ENCODE measurements at regions not wholly inside any gene's neighbourhood (a gene's known extent, or its start where the extent isn't known, plus 50 kb on each side); places are given as distances from the start of the nearest gene placed in this dataset.

DNA sequence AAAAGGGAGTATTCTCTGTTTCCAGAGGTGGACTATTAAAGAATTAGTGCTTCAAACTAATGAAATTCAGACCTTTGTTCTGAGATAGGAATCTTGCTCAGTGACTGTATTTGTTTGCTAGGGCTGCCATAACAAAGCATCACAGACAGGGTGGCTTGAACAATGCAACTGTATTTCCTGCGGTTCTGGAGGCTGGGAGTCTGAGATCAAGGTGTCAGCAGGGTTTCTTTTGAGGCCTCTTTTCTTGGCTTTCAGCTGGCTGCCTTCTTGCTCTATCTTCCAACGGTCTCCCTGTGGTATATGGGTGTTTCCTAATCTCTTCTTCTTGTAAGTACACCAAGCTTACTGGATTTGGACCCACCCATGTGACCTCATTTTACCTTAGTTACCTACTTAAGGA is 264.6 kb upstream of the PROX1 start:
- Histone ChIP-seq H3K4me1 (ENCODE audit: insufficient read depth, low read length) (no peaks in the 10 kb centered on the region), H3K9ac (ENCODE audit: low read depth, low read length) (no peak overlapping the region), H3K36me3 (ENCODE audit: insufficient read depth, low read length) (no peaks in the 10 kb centered on the region), H3K9me3 (ENCODE audit: control insufficient read depth, insufficient read depth, low read length) (no peaks in the 10 kb centered on the region)

DNA sequence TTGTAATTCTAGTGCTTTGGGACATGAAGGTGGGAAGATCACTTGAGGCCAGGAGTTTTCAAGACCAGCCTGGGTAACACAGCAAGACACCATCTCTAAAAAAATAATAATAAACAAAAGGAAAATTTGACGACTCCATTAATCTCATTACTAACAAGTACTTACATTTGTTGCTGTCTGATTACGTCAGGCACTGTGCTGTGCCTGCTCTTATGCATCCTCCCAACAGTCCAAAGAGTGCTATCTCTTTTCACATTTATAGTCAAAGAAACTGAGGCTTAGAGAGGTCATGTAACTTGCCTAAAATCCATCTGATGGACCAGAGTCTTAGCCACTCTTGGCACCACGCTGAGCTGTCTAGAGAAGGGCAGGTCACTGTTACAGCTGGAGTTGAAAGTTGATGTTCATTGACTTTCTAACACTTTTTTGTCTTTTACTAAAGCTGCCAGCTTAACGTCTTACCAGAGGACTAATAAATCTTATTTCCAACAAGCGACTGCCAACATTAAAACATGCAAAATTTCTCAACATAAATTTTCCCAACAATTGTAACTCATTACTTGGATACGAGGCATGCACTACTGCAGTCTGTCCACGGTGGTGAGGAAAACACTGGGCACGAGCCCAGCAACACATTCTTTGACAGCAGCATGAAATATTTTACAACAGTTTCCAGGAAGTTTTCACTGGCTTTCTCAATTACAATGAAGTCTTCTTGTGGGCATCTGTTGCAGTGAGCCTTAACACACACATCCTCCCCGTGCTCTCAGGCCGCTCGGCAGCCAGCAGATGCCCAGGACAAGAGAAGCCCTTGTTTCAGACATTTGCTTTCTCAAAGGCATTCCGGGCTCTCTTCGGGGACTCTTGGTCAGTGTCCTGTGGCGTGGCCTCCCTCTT is 262.9 kb upstream of the PROX1 start:
- Histone ChIP-seq H3K4me1 (ENCODE audit: insufficient read depth, low read length) (no peaks in the 10 kb centered on the region), H3K9ac (ENCODE audit: low read depth, low read length) (no peak overlapping the region), H3K36me3 (ENCODE audit: insufficient read depth, low read length) (no peaks in the 10 kb centered on the region), H3K9me3 (ENCODE audit: control insufficient read depth, insufficient read depth, low read length) (no peaks in the 10 kb centered on the region)

DNA sequence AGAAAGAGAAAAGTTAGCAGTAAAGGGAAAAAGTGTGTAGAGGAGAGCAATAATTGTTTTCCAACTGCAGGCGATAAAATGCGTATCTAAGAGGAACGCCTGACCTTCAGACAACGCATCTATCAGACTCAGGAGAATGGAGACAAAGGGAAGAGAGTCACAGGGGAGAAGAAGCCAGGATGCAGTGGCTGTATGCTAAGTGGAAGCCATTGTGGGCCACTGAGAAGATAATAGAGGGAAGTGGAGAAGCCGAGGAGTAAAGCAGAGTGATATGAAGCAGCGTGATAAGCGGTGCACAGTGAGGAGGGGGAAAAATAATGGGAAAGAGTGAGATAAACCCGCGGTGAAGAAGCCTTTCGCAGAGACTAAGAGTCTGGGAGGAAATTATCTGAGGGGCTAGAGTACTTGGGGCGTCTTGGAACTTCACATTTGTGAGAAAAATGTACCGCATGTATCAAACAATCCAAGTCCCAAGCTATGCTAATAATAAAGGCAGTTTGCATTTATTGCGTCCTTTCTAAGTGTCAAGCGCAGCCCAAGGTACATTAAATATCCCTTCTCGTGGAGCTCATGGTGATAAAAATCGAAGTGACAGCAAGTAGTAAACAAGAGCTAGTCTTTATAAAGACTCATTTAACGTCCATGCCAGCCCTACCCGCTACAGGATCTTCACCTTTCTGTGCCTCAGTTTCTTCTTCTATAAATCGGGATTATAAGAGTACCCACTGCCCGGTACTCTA is 259.8 kb upstream of the PROX1 start:
- no peaks in the 10 kb centered on the region for H3K36me3 ChIP-seq (ENCODE audit: insufficient read depth, low read length)
- no peaks in the 10 kb centered on the region for H3K4me1 ChIP-seq (ENCODE audit: insufficient read depth, low read length)
- no peaks in the 10 kb centered on the region for H3K9me3 ChIP-seq (ENCODE audit: control insufficient read depth, insufficient read depth, low read length)
- no peak overlapping the region for H3K9ac ChIP-seq (ENCODE audit: low read depth, low read length)

DNA sequence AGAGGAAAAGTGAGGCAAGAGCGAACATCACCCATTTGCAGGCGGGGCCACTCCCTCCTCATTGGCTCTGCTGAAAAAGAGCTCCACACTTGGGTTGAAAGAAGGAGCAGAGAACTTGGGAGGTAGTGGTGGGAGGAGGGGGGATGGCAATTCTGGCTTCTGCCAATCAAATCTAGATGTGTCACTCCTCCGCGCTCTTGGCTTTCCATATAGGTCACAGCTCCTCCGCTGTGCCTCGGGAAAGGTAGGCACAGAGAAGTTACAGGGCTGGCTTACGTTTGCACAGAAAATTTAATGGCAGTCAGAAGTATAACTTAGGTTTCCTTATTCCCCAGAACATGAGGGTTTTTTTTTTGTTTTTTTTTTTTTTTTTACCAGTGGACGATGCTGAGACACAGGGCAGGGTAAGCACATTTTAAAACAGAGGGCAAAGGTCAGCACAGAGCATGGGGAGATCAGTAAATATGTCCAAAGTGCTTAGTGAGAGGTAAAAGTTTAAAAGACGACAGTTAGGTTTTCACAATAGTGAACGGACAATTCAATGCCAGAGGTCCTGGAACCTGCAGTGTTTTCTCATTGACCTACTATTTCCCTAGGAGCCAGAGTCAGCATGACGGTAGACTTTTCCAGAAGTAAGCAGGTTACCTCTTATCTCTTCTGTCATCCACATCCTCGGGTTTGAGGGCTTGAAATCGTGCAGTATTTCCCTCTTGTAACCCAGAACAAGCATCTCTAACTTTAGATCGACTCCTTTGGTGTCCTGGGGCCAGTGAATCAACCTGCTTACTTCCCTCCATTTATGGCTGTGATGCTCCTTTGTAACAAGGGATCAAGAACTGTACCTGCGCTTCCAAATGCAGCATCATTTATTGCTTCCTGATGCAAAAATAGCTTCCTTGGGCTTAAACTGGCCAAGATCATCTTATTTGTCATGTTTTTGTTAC is 258.9 kb upstream of the PROX1 start:
- Histone ChIP-seq H3K36me3 (ENCODE audit: insufficient read depth, low read length) (no peaks in the 10 kb centered on the region), H3K4me1 (ENCODE audit: insufficient read depth, low read length) (no peaks in the 10 kb centered on the region), H3K9ac (ENCODE audit: low read depth, low read length) (no peak overlapping the region), H3K9me3 (ENCODE audit: control insufficient read depth, insufficient read depth, low read length) (no peaks in the 10 kb centered on the region)

DNA sequence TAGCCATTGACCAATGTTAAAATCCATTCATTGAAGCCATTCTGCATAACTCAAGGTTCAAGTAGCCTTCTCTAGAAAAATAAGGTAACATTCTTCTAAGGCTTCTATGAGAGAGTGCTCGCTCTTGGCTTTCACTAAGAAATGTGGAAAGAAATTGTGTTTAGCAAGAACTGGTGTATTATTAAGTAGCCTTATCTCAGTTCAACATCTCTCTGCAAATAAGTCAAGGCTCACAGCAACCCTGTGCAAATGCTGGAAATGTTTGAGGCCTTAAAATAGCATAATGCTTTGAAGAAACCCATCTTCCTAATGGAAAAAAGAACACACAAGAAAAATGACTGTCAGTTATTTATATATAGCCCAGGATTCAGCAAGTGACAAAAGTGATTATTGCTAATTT is 254.1 kb upstream of the PROX1 start:
- no peaks in the 10 kb centered on the region for H3K9me3 ChIP-seq (ENCODE audit: control insufficient read depth, insufficient read depth, low read length)
- no peak overlapping the region for H3K9ac ChIP-seq (ENCODE audit: low read depth, low read length)
- H3K36me3 ChIP-seq (ENCODE audit: insufficient read depth, low read length): no peaks in the 10 kb centered on the region
- H3K4me1 ChIP-seq (ENCODE audit: insufficient read depth, low read length): no peaks in the 10 kb centered on the region

DNA sequence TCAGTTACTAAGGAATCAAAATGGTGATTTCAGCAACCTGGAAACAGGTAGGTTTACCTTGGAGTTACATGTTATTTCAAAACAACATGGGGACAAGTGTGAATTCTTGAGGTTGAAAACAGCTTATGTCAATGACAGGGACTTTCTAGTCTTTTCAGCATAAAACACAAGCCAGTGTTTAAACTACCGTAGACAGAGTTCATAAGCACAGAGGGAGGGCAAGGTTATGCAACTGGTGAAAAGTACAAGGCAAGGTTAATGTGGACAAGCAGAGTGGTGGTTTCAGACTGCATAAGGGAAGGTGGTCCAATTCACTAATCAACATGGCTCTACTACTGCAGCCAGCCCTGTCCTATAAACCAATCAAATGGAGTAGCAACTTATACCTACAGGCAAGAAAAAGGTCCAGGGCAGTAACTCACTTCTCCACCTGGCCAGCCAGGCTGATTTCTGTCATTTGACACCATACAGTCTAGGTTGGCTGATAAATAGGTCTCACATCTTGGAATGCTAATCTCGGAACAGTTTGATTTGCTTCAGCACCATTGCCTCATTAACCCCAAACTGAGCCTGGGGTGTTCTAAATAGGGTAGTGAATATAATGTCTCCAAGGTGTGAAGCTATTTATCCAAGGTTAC is 250.3 kb upstream of the PROX1 start:
- H3K36me3 ChIP-seq (ENCODE audit: insufficient read depth, low read length): no peaks in the 10 kb centered on the region
- H3K9me3 ChIP-seq (ENCODE audit: control insufficient read depth, insufficient read depth, low read length): no peaks in the 10 kb centered on the region
- H3K9ac ChIP-seq (ENCODE audit: low read depth, low read length): no peak overlapping the region
- no peaks in the 10 kb centered on the region for H3K4me1 ChIP-seq (ENCODE audit: insufficient read depth, low read length)

DNA sequence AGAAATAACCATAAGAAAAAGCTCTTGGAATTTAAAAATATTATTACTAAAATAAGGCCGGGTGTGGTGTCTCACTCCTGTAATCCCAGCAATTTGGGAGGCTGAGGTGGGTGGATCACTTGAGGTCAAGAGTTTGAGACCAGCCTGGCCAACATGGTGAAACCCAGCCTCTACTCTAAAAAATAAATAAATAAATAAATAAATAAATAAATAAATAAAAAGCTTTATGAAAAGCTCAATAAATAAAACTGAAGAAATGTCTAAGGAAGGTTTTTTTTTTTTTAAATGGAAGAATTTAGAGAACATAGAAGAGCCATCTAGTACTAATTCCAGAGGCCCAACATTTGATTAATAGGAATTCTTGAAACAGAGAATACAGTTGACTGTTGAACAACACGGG is 249.1 kb upstream of the PROX1 start:
- H3K36me3 ChIP-seq (ENCODE audit: insufficient read depth, low read length): no peaks in the 10 kb centered on the region
- H3K9ac ChIP-seq (ENCODE audit: low read depth, low read length): no peak overlapping the region
- no peaks in the 10 kb centered on the region for H3K4me1 ChIP-seq (ENCODE audit: insufficient read depth, low read length)
- no peaks in the 10 kb centered on the region for H3K9me3 ChIP-seq (ENCODE audit: control insufficient read depth, insufficient read depth, low read length)

DNA sequence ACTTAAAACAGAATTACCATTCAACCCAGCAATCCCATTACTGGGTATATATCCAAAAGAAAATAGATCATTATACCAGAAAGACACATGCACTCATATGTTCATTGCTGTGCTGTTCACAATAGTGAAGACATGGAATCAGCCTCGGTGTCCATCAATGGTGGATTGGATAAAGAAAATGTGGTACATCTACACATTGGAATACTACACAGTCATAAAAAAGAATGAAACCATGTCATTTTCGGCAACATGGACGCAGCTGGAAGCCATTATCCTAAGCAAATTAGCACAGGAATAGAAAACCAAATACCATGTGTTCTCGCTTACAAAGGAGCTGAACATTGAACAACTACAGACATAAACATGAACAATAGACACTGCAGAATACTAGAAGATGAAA is 244.8 kb upstream of the PROX1 start:
- Histone ChIP-seq H3K9ac (ENCODE audit: low read depth, low read length) (no peak overlapping the region), H3K36me3 (ENCODE audit: insufficient read depth, low read length) (no peaks in the 10 kb centered on the region), H3K4me1 (ENCODE audit: insufficient read depth, low read length) (no peaks in the 10 kb centered on the region), H3K9me3 (ENCODE audit: control insufficient read depth, insufficient read depth, low read length) (no peaks in the 10 kb centered on the region)

DNA sequence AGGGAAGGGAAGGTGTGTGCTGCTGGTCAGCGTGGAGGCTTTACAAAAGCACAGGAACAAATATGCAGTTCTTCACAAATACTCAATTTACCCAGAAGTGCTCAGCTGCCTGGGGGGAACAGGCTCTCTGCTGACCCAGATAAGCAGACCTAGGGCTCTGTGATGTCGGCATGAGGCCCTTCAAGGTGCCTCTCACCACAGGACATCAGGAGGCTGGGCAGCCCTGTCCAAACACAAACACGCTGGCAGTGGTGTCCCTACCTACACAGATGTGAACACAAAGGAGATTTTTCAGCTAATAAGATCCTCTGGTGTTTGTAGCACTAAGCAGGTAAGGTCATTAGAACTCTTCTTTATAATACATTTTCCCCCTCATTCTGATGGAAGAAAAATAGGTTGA is 243.0 kb upstream of the PROX1 start:
- Histone ChIP-seq H3K36me3 (ENCODE audit: insufficient read depth, low read length) (no peaks in the 10 kb centered on the region), H3K4me1 (ENCODE audit: insufficient read depth, low read length) (no peaks in the 10 kb centered on the region), H3K9ac (ENCODE audit: low read depth, low read length) (no peak overlapping the region), H3K9me3 (ENCODE audit: control insufficient read depth, insufficient read depth, low read length) (no peaks in the 10 kb centered on the region)

DNA sequence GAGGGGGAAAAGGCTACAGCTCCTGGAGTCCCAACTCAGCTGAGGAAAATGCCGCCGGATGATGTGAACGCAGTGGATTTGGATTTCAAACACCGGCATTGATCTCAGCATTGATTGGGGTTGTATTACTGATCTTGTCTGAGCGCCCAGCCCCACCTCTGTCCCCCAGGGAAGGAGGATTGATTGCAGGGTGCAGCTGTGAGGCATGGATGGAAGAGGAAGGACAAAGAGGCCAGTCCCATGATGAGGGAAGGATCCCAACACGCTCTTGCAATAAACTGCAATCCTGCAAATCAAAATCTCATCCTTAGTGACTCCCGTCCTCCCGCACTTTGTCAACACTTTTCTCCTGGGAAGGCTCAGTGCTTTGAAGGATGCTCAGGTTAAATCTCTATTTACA is 242.3 kb upstream of the PROX1 start:
- H3K36me3 ChIP-seq (ENCODE audit: insufficient read depth, low read length): no peaks in the 10 kb centered on the region
- H3K4me1 ChIP-seq (ENCODE audit: insufficient read depth, low read length): no peaks in the 10 kb centered on the region
- no peak overlapping the region for H3K9ac ChIP-seq (ENCODE audit: low read depth, low read length)
- no peaks in the 10 kb centered on the region for H3K9me3 ChIP-seq (ENCODE audit: control insufficient read depth, insufficient read depth, low read length)

DNA sequence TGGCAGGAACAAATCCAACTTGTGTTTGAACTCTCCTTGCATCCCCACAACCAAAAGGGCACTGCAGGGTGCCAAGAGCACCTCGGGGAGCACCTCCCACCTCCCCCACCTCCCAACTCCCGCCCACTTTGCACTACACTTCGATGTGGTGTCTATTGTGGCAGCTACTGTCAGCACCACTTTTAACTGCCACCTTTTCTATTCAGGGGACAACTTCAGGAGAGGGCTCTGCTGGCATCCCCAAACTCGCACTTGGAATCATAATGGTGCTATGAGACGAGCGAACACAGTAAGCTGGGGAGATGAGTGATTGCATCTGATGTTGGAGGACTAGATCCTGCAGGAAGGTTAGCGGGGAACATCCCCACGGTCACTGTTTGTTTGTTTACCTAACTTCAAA is 238.2 kb upstream of the PROX1 start:
- H3K4me1 ChIP-seq (ENCODE audit: insufficient read depth, low read length): no peaks in the 10 kb centered on the region
- no peaks in the 10 kb centered on the region for H3K9me3 ChIP-seq (ENCODE audit: control insufficient read depth, insufficient read depth, low read length)
- H3K36me3 ChIP-seq (ENCODE audit: insufficient read depth, low read length): no peaks in the 10 kb centered on the region

DNA sequence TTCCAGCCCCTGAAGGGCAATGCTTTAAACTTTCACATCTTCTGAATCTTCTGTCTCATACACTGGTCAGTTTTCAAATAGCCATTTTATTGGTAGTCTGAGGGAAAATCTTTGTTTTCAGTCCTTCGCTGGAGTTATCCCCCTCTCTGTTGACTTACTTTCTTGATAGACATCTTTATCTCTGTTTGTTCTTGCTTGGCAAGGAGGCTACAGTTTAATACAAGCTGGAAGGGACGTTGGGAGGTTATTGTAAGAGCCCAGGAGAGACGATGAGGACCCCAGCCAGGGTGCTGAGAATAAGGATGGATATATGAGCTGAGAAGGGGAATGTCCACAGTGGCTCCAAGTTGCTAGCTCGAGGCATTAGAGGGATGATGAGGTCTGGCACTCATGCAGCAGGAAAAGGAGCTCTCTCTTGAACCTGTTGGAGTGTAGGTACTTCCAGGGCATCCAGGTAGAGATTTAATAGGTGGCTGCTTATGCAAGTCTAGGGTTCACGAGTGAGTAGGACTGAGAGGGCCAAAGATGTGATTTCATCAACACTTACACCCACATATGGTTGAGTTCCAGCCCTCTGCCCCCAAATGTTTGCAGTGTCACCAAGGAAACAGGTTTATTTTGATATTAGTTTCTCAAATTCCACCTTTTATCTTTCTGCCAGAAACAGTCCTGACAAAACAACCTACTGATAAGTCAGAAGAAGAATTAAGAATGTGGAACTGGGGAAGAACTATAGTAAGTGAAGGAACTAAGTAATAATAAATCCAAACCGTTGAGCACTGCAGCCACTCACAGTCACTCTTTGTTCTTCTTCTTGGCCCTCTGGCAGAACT is 237.3 kb upstream of the PROX1 start:
- H3K4me1 ChIP-seq (ENCODE audit: insufficient read depth, low read length): no peaks in the 10 kb centered on the region
- no peaks in the 10 kb centered on the region for H3K36me3 ChIP-seq (ENCODE audit: insufficient read depth, low read length)
- no peak overlapping the region for H3K9ac ChIP-seq (ENCODE audit: low read depth, low read length)
- H3K9me3 ChIP-seq (ENCODE audit: control insufficient read depth, insufficient read depth, low read length): no peaks in the 10 kb centered on the region

More for the DNA sequence above, 238.2 kb upstream of the PROX1 start:
- no peak overlapping the region for H3K9ac ChIP-seq (ENCODE audit: low read depth, low read length)

DNA sequence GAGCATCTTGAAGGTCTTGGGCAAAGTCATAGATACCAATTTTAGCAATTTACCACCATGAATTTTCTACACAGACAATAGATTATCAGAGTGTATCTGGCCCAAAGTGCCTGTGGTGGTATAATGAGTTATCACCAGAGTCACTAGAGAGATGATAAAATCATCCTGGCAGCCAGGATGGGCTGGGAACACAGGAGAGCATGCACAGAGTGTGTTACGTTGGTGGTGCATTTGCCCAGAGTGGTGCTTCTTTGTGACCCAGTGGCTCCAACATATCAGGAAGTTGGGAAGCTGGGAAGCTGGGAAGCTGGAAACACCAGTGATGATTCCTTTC is 236.7 kb upstream of the PROX1 start:
- H3K36me3 ChIP-seq (ENCODE audit: insufficient read depth, low read length): no peaks in the 10 kb centered on the region
- H3K9me3 ChIP-seq (ENCODE audit: control insufficient read depth, insufficient read depth, low read length): no peaks in the 10 kb centered on the region
- H3K4me1 ChIP-seq (ENCODE audit: insufficient read depth, low read length): no peaks in the 10 kb centered on the region
- no peak overlapping the region for H3K9ac ChIP-seq (ENCODE audit: low read depth, low read length)
